ENCODE measurements at regions not wholly inside any gene's neighbourhood (a gene's known extent, or its start where the extent isn't known, plus 50 kb on each side); places are given as distances from the start of the nearest gene placed in this dataset.

DNA sequence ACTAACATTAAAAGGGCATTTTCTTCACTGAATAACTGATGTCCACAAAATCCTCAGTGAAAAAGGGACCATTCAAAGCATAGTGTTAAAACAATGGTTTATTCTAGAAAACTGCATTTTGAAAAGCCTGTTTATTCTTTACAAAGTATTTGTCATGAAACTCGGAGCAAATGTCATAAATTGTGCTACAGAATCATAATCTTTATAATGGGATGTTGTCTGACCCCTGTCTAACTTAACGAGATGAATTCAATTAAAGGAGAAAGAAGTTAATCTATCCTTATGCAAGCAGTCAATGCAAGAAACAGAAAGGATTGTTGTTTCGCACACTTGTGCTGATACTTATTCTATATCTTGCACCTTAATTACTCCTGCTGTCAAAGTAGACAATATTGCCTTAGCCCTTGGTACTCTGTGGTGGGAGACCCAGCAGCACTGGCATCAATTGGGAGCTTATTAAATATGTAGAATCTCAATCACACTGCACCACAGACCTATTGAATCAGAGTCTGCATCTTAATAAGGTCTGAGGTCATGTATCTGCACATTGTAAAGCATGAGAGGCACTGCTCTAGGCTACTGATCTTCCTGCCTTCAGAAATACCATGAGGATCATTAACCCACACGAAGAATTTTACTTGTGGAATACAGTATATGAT is 708.3 kb downstream of the HDGFL1 start:
- TF ChIP-seq, protein P1, sequence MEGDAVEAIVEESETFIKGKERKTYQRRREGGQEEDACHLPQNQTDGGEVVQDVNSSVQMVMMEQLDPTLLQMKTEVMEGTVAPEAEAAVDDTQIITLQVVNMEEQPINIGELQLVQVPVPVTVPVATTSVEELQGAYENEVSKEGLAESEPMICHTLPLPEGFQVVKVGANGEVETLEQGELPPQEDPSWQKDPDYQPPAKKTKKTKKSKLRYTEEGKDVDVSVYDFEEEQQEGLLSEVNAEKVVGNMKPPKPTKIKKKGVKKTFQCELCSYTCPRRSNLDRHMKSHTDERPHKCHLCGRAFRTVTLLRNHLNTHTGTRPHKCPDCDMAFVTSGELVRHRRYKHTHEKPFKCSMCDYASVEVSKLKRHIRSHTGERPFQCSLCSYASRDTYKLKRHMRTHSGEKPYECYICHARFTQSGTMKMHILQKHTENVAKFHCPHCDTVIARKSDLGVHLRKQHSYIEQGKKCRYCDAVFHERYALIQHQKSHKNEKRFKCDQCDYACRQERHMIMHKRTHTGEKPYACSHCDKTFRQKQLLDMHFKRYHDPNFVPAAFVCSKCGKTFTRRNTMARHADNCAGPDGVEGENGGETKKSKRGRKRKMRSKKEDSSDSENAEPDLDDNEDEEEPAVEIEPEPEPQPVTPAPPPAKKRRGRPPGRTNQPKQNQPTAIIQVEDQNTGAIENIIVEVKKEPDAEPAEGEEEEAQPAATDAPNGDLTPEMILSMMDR (IDR thresholded peaks at IDR 0.05; ENCODE audit: low read length) = no peak
- TF ChIP-seq EZH2 (IDR thresholded peaks at IDR 0.05; ENCODE audit: borderline replicate concordance, low read length) = no peak
- H2AFZ ChIP-seq (ENCODE audit: low read length) = no peak overlapping the region
- H3K27me3 ChIP-seq (ENCODE audit: insufficient read depth, low read length) = no peaks in the 10 kb centered on the region
- no peaks in the 10 kb centered on the region for H3K36me3 ChIP-seq (ENCODE audit: insufficient read depth, low read length)
- H3K9me3 ChIP-seq (ENCODE audit: low read length) = no peaks in the 10 kb centered on the region
- H3K9ac ChIP-seq (ENCODE audit: low read length) = no peak overlapping the region
- no peaks in the 10 kb centered on the region for H3F3A ChIP-seq (ENCODE audit: insufficient read depth, low read length)
- no peak overlapping the region for H3K27ac ChIP-seq (ENCODE audit: low read depth, low read length, poor library complexity, severe bottlenecking)
- no peaks in the 10 kb centered on the region for H3K79me2 ChIP-seq (ENCODE audit: insufficient read depth, low read length)
- no peaks in the 10 kb centered on the region for H3K4me1 ChIP-seq (ENCODE audit: insufficient read depth, low read length, severe bottlenecking)
- H3K9me2 ChIP-seq (ENCODE audit: low read depth, low read length) = no peaks in the 10 kb centered on the region
- no peak overlapping the region for H3K4me3 ChIP-seq (ENCODE audit: low read depth, low read length, poor library complexity, severe bottlenecking)
- H4K20me1 ChIP-seq (ENCODE audit: insufficient read depth, low read length) = no peaks in the 10 kb centered on the region
- no peak overlapping the region for H3K4me2 ChIP-seq (ENCODE audit: low read length)

GRCh38 chr6:23278180-23278532 is 708.8 kb downstream of the HDGFL1 start:
- Histone ChIP-seq H3K9me2 (ENCODE audit: low read depth, low read length) (no peaks in the 10 kb centered on the region), H3K4me1 (ENCODE audit: insufficient read depth, low read length, severe bottlenecking) (no peaks in the 10 kb centered on the region), H2AFZ (ENCODE audit: low read length) (no peak overlapping the region), H3K4me3 (ENCODE audit: low read depth, low read length, poor library complexity, severe bottlenecking) (no peak overlapping the region), H3F3A (ENCODE audit: insufficient read depth, low read length) (no peaks in the 10 kb centered on the region), H3K36me3 (ENCODE audit: insufficient read depth, low read length) (no peaks in the 10 kb centered on the region), H3K27me3 (ENCODE audit: insufficient read depth, low read length) (no peaks in the 10 kb centered on the region), H3K4me2 (ENCODE audit: low read length) (no peak overlapping the region), H3K27ac (ENCODE audit: low read depth, low read length, poor library complexity, severe bottlenecking) (no peak overlapping the region), H3K9me3 (ENCODE audit: low read length) (no peaks in the 10 kb centered on the region), H4K20me1 (ENCODE audit: insufficient read depth, low read length) (no peaks in the 10 kb centered on the region), H3K9ac (ENCODE audit: low read length) (no peak overlapping the region), H3K79me2 (ENCODE audit: insufficient read depth, low read length) (no peaks in the 10 kb centered on the region)
- no peak for TF ChIP-seq EZH2 (IDR thresholded peaks at IDR 0.05; ENCODE audit: borderline replicate concordance, low read length)
- TF ChIP-seq, protein P1 (IDR thresholded peaks at IDR 0.05; ENCODE audit: low read length) = no peak

DNA sequence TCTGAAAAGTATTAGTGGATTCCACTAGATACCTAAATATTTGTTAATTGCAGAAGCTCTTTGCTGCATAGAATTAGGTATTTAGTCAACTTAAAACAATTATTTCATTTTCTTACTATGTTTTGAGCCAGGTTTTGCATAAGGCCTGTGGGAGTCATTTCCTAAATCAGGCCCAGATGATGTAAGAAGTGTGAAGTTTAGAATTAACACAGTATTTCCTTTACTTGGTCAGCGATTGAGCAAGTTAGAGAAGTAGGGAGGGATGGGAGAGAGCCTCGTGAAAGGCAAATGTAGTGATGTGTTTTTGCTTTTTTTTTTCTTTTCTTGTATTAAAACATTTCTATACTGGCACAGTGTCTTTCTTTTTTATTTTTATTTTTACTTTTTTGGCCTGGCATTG is 711.1 kb downstream of the HDGFL1 start:
- no peaks in the 10 kb centered on the region for H4K20me1 ChIP-seq (ENCODE audit: insufficient read depth, low read length)
- no peak overlapping the region for H3K9ac ChIP-seq (ENCODE audit: low read length)
- H3K79me2 ChIP-seq (ENCODE audit: insufficient read depth, low read length) = no peaks in the 10 kb centered on the region
- no peaks in the 10 kb centered on the region for H3K9me2 ChIP-seq (ENCODE audit: low read depth, low read length)
- no peaks in the 10 kb centered on the region for H3K4me1 ChIP-seq (ENCODE audit: insufficient read depth, low read length, severe bottlenecking)
- H2AFZ ChIP-seq (ENCODE audit: low read length) = no peak overlapping the region
- no peak for TF ChIP-seq EZH2 (IDR thresholded peaks at IDR 0.05; ENCODE audit: borderline replicate concordance, low read length)
- TF ChIP-seq, protein P1 (IDR thresholded peaks at IDR 0.05; ENCODE audit: low read length) = no peak
- no peaks in the 10 kb centered on the region for H3K27me3 ChIP-seq (ENCODE audit: insufficient read depth, low read length)
- H3K9me3 ChIP-seq (ENCODE audit: low read length) = no peaks in the 10 kb centered on the region
- H3K27ac ChIP-seq (ENCODE audit: low read depth, low read length, poor library complexity, severe bottlenecking) = no peak overlapping the region
- no peaks in the 10 kb centered on the region for H3F3A ChIP-seq (ENCODE audit: insufficient read depth, low read length)
- H3K36me3 ChIP-seq (ENCODE audit: insufficient read depth, low read length) = no peaks in the 10 kb centered on the region
- H3K4me3 ChIP-seq (ENCODE audit: low read depth, low read length, poor library complexity, severe bottlenecking) = no peak overlapping the region
- no peak overlapping the region for H3K4me2 ChIP-seq (ENCODE audit: low read length)

Measured in OCI-LY1 (cell line).